ENCODE measurements at regions not wholly inside any gene's neighbourhood (a gene's known extent, or its start where the extent isn't known, plus 50 kb on each side); places are given as distances from the start of the nearest gene placed in this dataset.

GRCh38 chr7:45430397-45430796, 143.8 kb upstream of the ADCY1 start:
- no peaks in the 10 kb centered on the region for H3K9me3 ChIP-seq (ENCODE audit: low read length)
- H3K9ac ChIP-seq (ENCODE audit: insufficient read depth, low read depth, low read length): no peak overlapping the region
- H3K27ac ChIP-seq (ENCODE audit: extremely low read length, insufficient read depth, low read length): no peak overlapping the region
- ChIA-PET POLR2A (no interaction called here), CTCF (ENCODE audit: low intra/inter-chr PET ratio, low total read pairs) (no interaction called here)
- no peak overlapping the region for H2AFZ ChIP-seq (ENCODE audit: low read length)
- 75% methylated on average over 8 of the region's 8 CpGs for WGBS (ENCODE audit: low lambda C conversion rate)
- H3K4me2 ChIP-seq (ENCODE audit: low read depth, low read length): no peak overlapping the region
- no peak for FAIRE-seq
- intact Hi-C loops (cut with micrococcal nuclease; ENCODE audit: unreplicated experiment): no loop called here
- H3K79me2 ChIP-seq (ENCODE audit: insufficient read depth, low read length): no peaks in the 10 kb centered on the region
- no peak for DNase-seq (ENCODE audit: low spot score)
- BruUV-seq (replicated peaks): no TSS peak
- H3K27me3 ChIP-seq (ENCODE audit: control insufficient read depth in 1 of 2, insufficient read depth in 2 of 2, low read length in 2 of 2): no peaks in the 10 kb centered on the region
- no peak for ATAC-seq
- H3K36me3 ChIP-seq (replicated peaks in 1 of 2; ENCODE audit: control insufficient read depth in 1 of 2, insufficient read depth in 2 of 2, low read length in 2 of 2): no peaks in the 10 kb centered on the region
- H3K4me3 ChIP-seq (replicated peaks in 1 of 3; ENCODE audit: insufficient read depth in 1 of 3, low read depth in 2 of 3, low read length in 3 of 3): no peak overlapping the region
- TF ChIP-seq PAF1 (CRISPR knock-in tag; IDR thresholded peaks at IDR 0.05) (no peak), ZNF558 (CRISPR knock-in tag; IDR thresholded peaks at IDR 0.05; ENCODE audit: borderline replicate concordance) (no peak), MAF1 (CRISPR knock-in tag; IDR thresholded peaks at IDR 0.05; ENCODE audit: borderline replicate concordance) (no peak), DNMT1 (CRISPR knock-in tag; IDR thresholded peaks at IDR 0.05) (no peak)
- in situ Hi-C loops (cut with HindIII; ENCODE audit: extremely low pct_ligation_motif_present, low pct_unique_long_range_greater_than_20kb): no loop called here
- H4K20me1 ChIP-seq (ENCODE audit: insufficient read depth, low read length): no peaks in the 10 kb centered on the region
- H3K4me1 ChIP-seq (ENCODE audit: insufficient read depth, low read length): no peaks in the 10 kb centered on the region

GRCh38 chr7:45434167-45434784, 139.9 kb upstream of the ADCY1 start:
- no peaks in the 10 kb centered on the region for H3K36me3 ChIP-seq (replicated peaks in 1 of 2; ENCODE audit: control insufficient read depth in 1 of 2, insufficient read depth in 2 of 2, low read length in 2 of 2)
- no TSS peak for BruUV-seq (replicated peaks)
- H3K79me2 ChIP-seq (ENCODE audit: insufficient read depth, low read length): no peaks in the 10 kb centered on the region
- H3K4me3 ChIP-seq (replicated peaks in 1 of 3; ENCODE audit: insufficient read depth in 1 of 3, low read depth in 2 of 3, low read length in 3 of 3): no peak overlapping the region
- no peak overlapping the region for H3K4me2 ChIP-seq (ENCODE audit: low read depth, low read length)
- in situ Hi-C loops (cut with HindIII; ENCODE audit: extremely low pct_ligation_motif_present, low pct_unique_long_range_greater_than_20kb) (no loop called here), intact Hi-C loops (cut with micrococcal nuclease; ENCODE audit: unreplicated experiment) (no loop called here)
- WGBS (ENCODE audit: low lambda C conversion rate): 63% methylated on average over 6 of the region's 6 CpGs
- ChIA-PET POLR2A (no interaction called here), CTCF (ENCODE audit: low intra/inter-chr PET ratio, low total read pairs) (no interaction called here)
- no peak for DNase-seq (ENCODE audit: low spot score)
- ATAC-seq: no peak
- H3K9ac ChIP-seq (ENCODE audit: insufficient read depth, low read depth, low read length): no peak overlapping the region
- no peaks in the 10 kb centered on the region for H3K9me3 ChIP-seq (ENCODE audit: low read length)
- H4K20me1 ChIP-seq (ENCODE audit: insufficient read depth, low read length): no peaks in the 10 kb centered on the region
- H3K4me1 ChIP-seq (ENCODE audit: insufficient read depth, low read length): no peaks in the 10 kb centered on the region
- no peak overlapping the region for H2AFZ ChIP-seq (ENCODE audit: low read length)
- H3K27ac ChIP-seq (ENCODE audit: extremely low read length, insufficient read depth, low read length): no peak overlapping the region
- FAIRE-seq: no peak
- no peaks in the 10 kb centered on the region for H3K27me3 ChIP-seq (ENCODE audit: control insufficient read depth in 1 of 2, insufficient read depth in 2 of 2, low read length in 2 of 2)
- TF ChIP-seq ZNF44 (CRISPR knock-in tag; IDR thresholded peaks at IDR 0.05) (no peak), THAP7 (CRISPR knock-in tag; IDR thresholded peaks at IDR 0.05) (no peak), DPF2 (CRISPR knock-in tag; IDR thresholded peaks at IDR 0.05; ENCODE audit: borderline replicate concordance, low read depth) (no peak), PPARG (CRISPR knock-in tag; conservative IDR thresholded peaks at IDR 0.05) (no peak), SPEN (CRISPR knock-in tag; IDR thresholded peaks at IDR 0.05; ENCODE audit: low read depth) (no peak), ZNF280B (CRISPR knock-in tag; IDR thresholded peaks at IDR 0.05; ENCODE audit: borderline replicate concordance) (no peak), ZNF343 (CRISPR knock-in tag; IDR thresholded peaks at IDR 0.05) (no peak), SNAPC2 (CRISPR knock-in tag; IDR thresholded peaks at IDR 0.05) (no peak), MAFG (CRISPR knock-in tag; IDR thresholded peaks at IDR 0.05) (no peak), ZNF256 (CRISPR knock-in tag; conservative IDR thresholded peaks at IDR 0.05) (no peak)
